Transverse colon (tissue), 4 donors: ENCODE measurements at regions not wholly inside any gene's neighbourhood (a gene's known extent, or its start where the extent isn't known, plus 50 kb on each side); places are given as distances from the start of the nearest gene placed in this dataset.

Experiments
- DNase-seq: peaks from one replicate; pipeline ENCODE4 v3.0.0-alpha.2; 2019
- H3K27ac ChIP-seq, 4 donors: fragments of 200-600 bp; sonication (generic); 2 replicates each; pipeline ENCODE4 v1.5.1; 2016 to 2018; ENCODE audit warnings: inconsistent platforms in 4 of 4
- H3K27me3 ChIP-seq: fragments of 200-600 bp; sonication (generic); 2 replicates; pipeline ENCODE4 v1.5.1; 2017; ENCODE audit warnings: inconsistent platforms
- H3K36me3 ChIP-seq, 4 donors: fragments of 200-600 bp; sonication (generic); 2 replicates each; pipeline ENCODE4 v1.5.1; 2017 to 2019; ENCODE audit warnings: inconsistent platforms in 4 of 4
- H3K4me1 ChIP-seq, 4 donors: fragments of 200-600 bp; sonication (generic); 2 replicates each; pipeline ENCODE4 v1.5.1; 2017 to 2020; ENCODE audit warnings: inconsistent platforms in 4 of 4
- H3K4me3 ChIP-seq, 4 donors: fragments of 200-600 bp; sonication (generic); 1 replicate in 1 of 4; 2 replicates in 3 of 4; pipeline versions ENCODE4 v1.5.1 to v1.6.1; 2017 to 2019; ENCODE audit warnings: inconsistent platforms in 4 of 4
- H3K9me3 ChIP-seq, 2 donors: fragments of 200-600 bp; sonication (generic); 2 replicates each; pipeline ENCODE4 v1.5.1; 2017 to 2019; ENCODE audit warnings: inconsistent platforms in 2 of 2
- EP300 ChIP-seq: sonication (generic); formaldehyde crosslinking; IDR thresholded peaks from one replicate; pipeline ENCODE4 v1.6.1; 2017; ENCODE audit warnings: antibody characterized with exemption, low read depth
- POLR2A ChIP-seq: fragments of 450-650 bp; IDR thresholded peaks from one replicate; pipeline ENCODE4 v1.6.1; 2016; ENCODE audit warnings: antibody characterized with exemption, mild to moderate bottlenecking, moderate library complexity
- POLR2AphosphoS5 ChIP-seq, 3 donors: sonication (generic); formaldehyde crosslinking; IDR thresholded peaks; one replicate each; pipeline ENCODE4 v1.6.1; 2016; ENCODE audit warnings: antibody characterized with exemption in 3 of 3
- WGBS, 2 donors: methylation state at CpG; one replicate each; pipeline ENCODE4 v1.1.5; 2018; ENCODE audit warnings: low coverage in 1 of 2; 5-methylcytosine and 5-hydroxymethylcytosine counted together
- in situ Hi-C, 4 donors: fragments of 200-750 bp; cut with MboI; loops; one replicate each; pipeline versions ENCODE4 v1.15.0 to v1.15.1; 2017; ENCODE audit warnings: low sequenced_read_pairs in 3 of 4, low pct_ligation_motif_present in 1 of 4, low pct_unique_long_range_greater_than_20kb in 1 of 4
- intact Hi-C: fragments of 100-400 bp; cut with DNase I; formaldehyde crosslinking; loops from one replicate; pipeline ENCODE4 v1.15.1; 2023; ENCODE audit warnings: low total_unique reads
- TF ChIP-seq, protein P1 (sequence below), 5 experiments: fragments of 200-600 bp in 3 of 5; fragments of 450-650 bp in 2 of 5; sonication (generic) in 3 of 5; IDR thresholded peaks; 1 replicate in 2 of 5; 2 replicates in 3 of 5; pipeline ENCODE4 v1.5.1; 2016 to 2017; ENCODE audit warnings: antibody characterized with exemption in 5 of 5, inconsistent platforms in 3 of 5, mild to moderate bottlenecking in 2 of 5, moderate library complexity in 1 of 5

DNA sequence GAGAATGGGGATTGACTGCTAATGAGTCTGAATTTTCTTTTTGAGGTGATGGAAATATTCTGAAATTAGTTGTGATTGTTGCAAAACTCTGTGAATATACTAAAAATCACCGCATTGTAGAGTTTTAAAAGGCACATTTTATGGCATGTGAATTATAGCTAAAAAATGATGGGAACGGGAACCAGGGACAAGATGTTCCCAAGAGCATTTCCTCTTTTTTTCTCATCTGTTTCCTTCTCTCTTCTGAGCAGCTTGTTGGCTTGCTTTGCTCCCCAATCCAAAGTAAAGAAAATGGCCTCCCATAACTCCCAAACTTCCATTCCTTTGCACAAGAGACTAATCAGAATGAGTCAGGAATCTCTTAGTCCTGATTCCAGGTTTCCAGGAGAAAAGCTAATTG, 459.2 kb downstream of the TSHZ3 start:
- Histone ChIP-seq H3K36me3 (no peaks in the 10 kb centered on the region), H3K9me3 (no peaks in the 10 kb centered on the region), H3K27me3 (no peaks in the 10 kb centered on the region), H3K4me3 (no peak overlapping the region), H3K27ac (no peak overlapping the region), H3K4me1 (no peaks in the 10 kb centered on the region)
- TF ChIP-seq, protein P1, sequence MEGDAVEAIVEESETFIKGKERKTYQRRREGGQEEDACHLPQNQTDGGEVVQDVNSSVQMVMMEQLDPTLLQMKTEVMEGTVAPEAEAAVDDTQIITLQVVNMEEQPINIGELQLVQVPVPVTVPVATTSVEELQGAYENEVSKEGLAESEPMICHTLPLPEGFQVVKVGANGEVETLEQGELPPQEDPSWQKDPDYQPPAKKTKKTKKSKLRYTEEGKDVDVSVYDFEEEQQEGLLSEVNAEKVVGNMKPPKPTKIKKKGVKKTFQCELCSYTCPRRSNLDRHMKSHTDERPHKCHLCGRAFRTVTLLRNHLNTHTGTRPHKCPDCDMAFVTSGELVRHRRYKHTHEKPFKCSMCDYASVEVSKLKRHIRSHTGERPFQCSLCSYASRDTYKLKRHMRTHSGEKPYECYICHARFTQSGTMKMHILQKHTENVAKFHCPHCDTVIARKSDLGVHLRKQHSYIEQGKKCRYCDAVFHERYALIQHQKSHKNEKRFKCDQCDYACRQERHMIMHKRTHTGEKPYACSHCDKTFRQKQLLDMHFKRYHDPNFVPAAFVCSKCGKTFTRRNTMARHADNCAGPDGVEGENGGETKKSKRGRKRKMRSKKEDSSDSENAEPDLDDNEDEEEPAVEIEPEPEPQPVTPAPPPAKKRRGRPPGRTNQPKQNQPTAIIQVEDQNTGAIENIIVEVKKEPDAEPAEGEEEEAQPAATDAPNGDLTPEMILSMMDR (IDR thresholded peaks at IDR 0.05): no peak
- TF ChIP-seq POLR2AphosphoS5 (IDR thresholded peaks at IDR 0.05) (no peak), POLR2A (no peak), EP300 (no peak)
- 35 to 43% methylated on average over 2 of the region's 2 CpGs for WGBS, 2 donors
- in situ Hi-C loops: no loop called here
- no peak for DNase-seq
- intact Hi-C loops: no loop called here

DNA sequence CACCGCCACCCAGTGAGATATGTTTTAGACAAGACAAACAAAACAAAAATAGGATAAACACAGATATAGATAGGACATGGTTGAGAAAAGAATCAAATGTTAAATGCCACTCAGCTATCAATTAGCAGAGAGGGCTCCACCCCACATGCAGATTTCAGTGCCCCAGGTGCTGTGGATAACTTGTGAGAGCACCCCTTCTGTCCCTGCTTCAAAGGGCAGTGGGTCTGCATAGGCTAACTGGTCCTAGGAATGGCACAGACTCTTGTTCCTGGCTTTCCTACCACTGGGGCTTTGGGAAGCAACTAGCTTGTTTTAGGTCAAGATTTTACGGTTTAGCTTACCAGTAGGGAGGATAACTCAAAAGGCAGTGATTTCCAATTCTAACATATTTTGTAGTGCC, 460.3 kb downstream of the TSHZ3 start:
- TF ChIP-seq POLR2A (no peak), EP300 (no peak), POLR2AphosphoS5 (IDR thresholded peaks at IDR 0.05) (no peak)
- TF ChIP-seq, protein P1 (IDR thresholded peaks at IDR 0.05): no peak
- Histone ChIP-seq H3K36me3 (no peaks in the 10 kb centered on the region), H3K27me3 (no peaks in the 10 kb centered on the region), H3K4me1 (no peaks in the 10 kb centered on the region), H3K27ac (no peak overlapping the region), H3K4me3 (no peak overlapping the region), H3K9me3 (no peaks in the 10 kb centered on the region)
- intact Hi-C loops: no loop called here
- 89% methylated on average over 2 of the region's 2 CpGs; no CpG with 5 or more reads in 1 of the 2 donors for WGBS, 2 donors
- in situ Hi-C loops: no loop called here
- DNase-seq: no peak

GRCh38 chr19:30887042-30887441, 462.2 kb downstream of the TSHZ3 start:
- no peaks in the 10 kb centered on the region for H3K4me1 ChIP-seq
- TF ChIP-seq, protein P1 (IDR thresholded peaks at IDR 0.05): no peak
- TF ChIP-seq POLR2AphosphoS5 (IDR thresholded peaks at IDR 0.05): no peak
- no peak for TF ChIP-seq EP300
- TF ChIP-seq POLR2A: no peak
- no peak overlapping the region for H3K27ac ChIP-seq
- H3K27me3 ChIP-seq: no peaks in the 10 kb centered on the region
- intact Hi-C loops (no loop called here), in situ Hi-C loops (no loop called here)
- H3K4me3 ChIP-seq: no peak overlapping the region
- 79 to 100% methylated on average over 1 to 6 of the region's 6 CpGs for WGBS, 2 donors
- DNase-seq: no peak
- H3K9me3 ChIP-seq: no peaks in the 10 kb centered on the region
- no peaks in the 10 kb centered on the region for H3K36me3 ChIP-seq

- intact Hi-C loops: no loop called here
- WGBS, 2 donors: 65 to 67% methylated on average over 1 to 7 of the region's 7 CpGs
- Histone ChIP-seq H3K4me3 (no peak overlapping the region), H3K4me1 (no peaks in the 10 kb centered on the region), H3K36me3 (no peaks in the 10 kb centered on the region), H3K27me3 (no peaks in the 10 kb centered on the region), H3K9me3 (no peaks in the 10 kb centered on the region), H3K27ac (no peak overlapping the region)
- no peak for DNase-seq
- in situ Hi-C loops: no loop called here
- TF ChIP-seq POLR2A (no peak), EP300 (no peak), POLR2AphosphoS5 (IDR thresholded peaks at IDR 0.05) (no peak)
- TF ChIP-seq, protein P1 (IDR thresholded peaks at IDR 0.05): no peak
Measured at GRCh38 chr19:30886222-30886621, 463.0 kb downstream of the TSHZ3 start.
